NCI-H226 (cell line): ENCODE measurements at regions not wholly inside any gene's neighbourhood (a gene's known extent, or its start where the extent isn't known, plus 50 kb on each side); places are given as distances from the start of the nearest gene placed in this dataset.
A peak's percentile ranks its signal among the peaks of the same experiment; 100 is the strongest.
"Not testable (repeated sequence)": the region's sequence is repeated elsewhere in the genome, so short reads cannot be mapped to it uniquely, and the experiment has no call there.

Experiments used
- DNase-seq: peaks from one replicate; pipeline ENCODE4 v3.0.0-alpha.2; 2015

GRCh38 chr2:190742431-190742830 lies 93.5 kb downstream of the NAB1 start:
- DNase-seq, result no peak

- no peak for DNase-seq
Measured at GRCh38 chr2:190744041-190744440, 95.2 kb downstream of the NAB1 start.

GRCh38 chr2:190746971-190747761 lies 98.3 kb downstream of the NAB1 start:
- DNase-seq, result peak; percentile 62

GRCh38 chr2:190748966-190749365 lies 100.1 kb downstream of the NAB1 start:
- DNase-seq, result no peak

GRCh38 chr2:190755772-190756415 lies 107.0 kb downstream of the NAB1 start:
- DNase-seq, result no peak

GRCh38 chr2:190759749-190760213 lies 110.9 kb downstream of the NAB1 start:
- peak; percentile 77 for DNase-seq

GRCh38 chr2:190760353-190761150 lies 111.7 kb downstream of the NAB1 start:
- DNase-seq, result not testable (repeated sequence)

- not testable (repeated sequence) for DNase-seq
Measured at GRCh38 chr2:190761216-190761615, 112.3 kb downstream of the NAB1 start.

GRCh38 chr2:190762566-190762965 lies 113.7 kb downstream of the NAB1 start:
- no peak for DNase-seq

- DNase-seq, result no peak
Measured at GRCh38 chr2:190763100-190763499, 114.2 kb downstream of the NAB1 start.

- peak; percentile 78 for DNase-seq
Measured at GRCh38 chr2:190763901-190764514, 115.1 kb downstream of the NAB1 start.

- DNase-seq, result peak; percentile 91
Measured at GRCh38 chr2:190765386-190766173, 115.0 kb upstream of the GLS start.

- no peak for DNase-seq
Measured at GRCh38 chr2:190766174-190766572, 114.4 kb upstream of the GLS start.

GRCh38 chr2:190766595-190766994 lies 114.0 kb upstream of the GLS start:
- DNase-seq, result no peak

- no peak for DNase-seq
Measured at GRCh38 chr2:190767821-190768220, 112.8 kb upstream of the GLS start.

GRCh38 chr2:190769258-190769657 lies 111.4 kb upstream of the GLS start:
- no peak for DNase-seq

GRCh38 chr2:190771726-190772125 lies 108.9 kb upstream of the GLS start:
- DNase-seq, result no peak

- DNase-seq, result no peak
Measured at GRCh38 chr2:190780594-190780993, 100.0 kb upstream of the GLS start.

GRCh38 chr2:190781604-190782198 lies 98.9 kb upstream of the GLS start:
- DNase-seq, result peak; percentile 28

GRCh38 chr2:190782264-190782663 lies 98.4 kb upstream of the GLS start:
- DNase-seq, result no peak

- DNase-seq, result no peak
Measured at GRCh38 chr2:190783513-190784263, 96.9 kb upstream of the GLS start.
